ENCODE measurements at regions not wholly inside any gene's neighbourhood (a gene's known extent, or its start where the extent isn't known, plus 50 kb on each side); places are given as distances from the start of the nearest gene placed in this dataset.

DNA sequence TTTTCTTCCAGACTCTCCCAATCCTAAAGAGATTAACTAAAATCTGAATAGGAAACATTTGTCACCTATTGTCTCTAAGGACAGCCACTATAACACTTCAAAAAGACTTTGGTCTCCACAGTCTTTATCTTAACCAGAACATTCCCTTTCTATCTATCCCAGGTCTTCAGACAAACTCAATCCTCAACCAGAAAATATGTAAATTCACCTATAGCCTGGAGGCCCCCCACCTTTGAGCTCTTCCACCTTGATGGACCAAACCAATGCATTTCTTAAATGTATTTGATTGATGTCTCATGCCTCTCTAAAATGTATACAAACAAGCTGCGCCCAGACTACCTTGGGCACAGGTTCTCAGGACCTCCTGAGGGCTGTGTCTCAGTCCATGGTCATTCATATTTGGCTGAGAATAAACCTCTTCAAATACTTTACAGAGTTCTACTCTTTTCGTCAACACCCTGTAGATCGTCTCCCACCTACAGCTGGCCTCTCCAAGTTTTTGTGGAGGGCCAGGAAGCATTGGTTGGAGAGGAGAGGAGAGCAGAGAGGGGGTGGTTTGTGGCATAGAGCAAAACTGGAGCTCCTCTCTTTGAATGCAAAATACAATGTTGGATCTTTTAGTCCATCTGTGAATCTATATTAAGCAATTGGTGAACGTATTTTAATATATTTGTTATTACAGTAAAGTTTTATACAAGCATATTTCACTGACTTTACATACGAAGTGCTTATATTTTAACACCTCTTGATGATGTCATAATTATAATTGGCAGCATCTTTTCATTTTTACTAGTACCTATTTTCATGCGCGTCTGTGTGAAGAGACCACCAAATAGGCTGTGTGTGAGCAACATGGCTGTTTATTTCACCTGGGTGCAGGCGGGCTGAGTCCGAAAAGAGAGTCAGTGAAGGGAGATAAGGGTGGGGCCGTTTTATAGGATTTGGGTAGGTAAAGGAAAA is 230.7 kb upstream of the DUSP10 start:
- TF ChIP-seq SUZ12 (IDR thresholded peaks at IDR 0.05) = no peak
- no peak for TF ChIP-seq SP1 (IDR thresholded peaks at IDR 0.05)
- TF ChIP-seq, protein P1, sequence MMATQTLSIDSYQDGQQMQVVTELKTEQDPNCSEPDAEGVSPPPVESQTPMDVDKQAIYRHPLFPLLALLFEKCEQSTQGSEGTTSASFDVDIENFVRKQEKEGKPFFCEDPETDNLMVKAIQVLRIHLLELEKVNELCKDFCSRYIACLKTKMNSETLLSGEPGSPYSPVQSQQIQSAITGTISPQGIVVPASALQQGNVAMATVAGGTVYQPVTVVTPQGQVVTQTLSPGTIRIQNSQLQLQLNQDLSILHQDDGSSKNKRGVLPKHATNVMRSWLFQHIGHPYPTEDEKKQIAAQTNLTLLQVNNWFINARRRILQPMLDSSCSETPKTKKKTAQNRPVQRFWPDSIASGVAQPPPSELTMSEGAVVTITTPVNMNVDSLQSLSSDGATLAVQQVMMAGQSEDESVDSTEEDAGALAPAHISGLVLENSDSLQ (IDR thresholded peaks at IDR 0.05) = no peak
- TF ChIP-seq FOXA1 (IDR thresholded peaks at IDR 0.05) = no peak
- no peak for TF ChIP-seq FOXM1 (IDR thresholded peaks at IDR 0.05; ENCODE audit: borderline replicate concordance)
